HL-60 (cell line): ENCODE measurements at regions not wholly inside any gene's neighbourhood (a gene's known extent, or its start where the extent isn't known, plus 50 kb on each side); places are given as distances from the start of the nearest gene placed in this dataset.
A peak's percentile ranks its signal among the peaks of the same experiment; 100 is the strongest.

Experiments
- DNase-seq, 2 experiments: peaks; one replicate each; pipeline ENCODE4 v3.0.0-alpha.2; 2010 to 2020; ENCODE audit warnings: low read depth in 1 of 2, low spot score in 1 of 2
- H3K27ac ChIP-seq: fragments of 250-450 bp; sonication (Bioruptor Pico); replicated peaks from 2 replicates; pipeline ENCODE4 v1.5.1; 2020; ENCODE audit warnings: mild to moderate bottlenecking, moderate library complexity
- H3K27me3 ChIP-seq: fragments of 250-450 bp; sonication (Bioruptor Pico); 2 replicates; pipeline ENCODE4 v1.5.1; 2021; ENCODE audit warnings: mild to moderate bottlenecking, moderate library complexity; ENCODE audit not compliant: insufficient read depth, poor library complexity, severe bottlenecking
- H3K4me3 ChIP-seq: replicated peaks from 2 replicates; pipeline ENCODE4 v1.5.1; 2011; ENCODE audit warnings: mild to moderate bottlenecking, control low read depth, low read length; ENCODE audit not compliant: insufficient read depth
- CTCF ChIP-seq: IDR thresholded peaks from one replicate; pipeline ENCODE4 v1.5.1; 2011; ENCODE audit warnings: low read length, control low read depth, inconsistent platforms; ENCODE audit not compliant: insufficient read depth
- GABPA ChIP-seq: IDR thresholded peaks from 2 replicates; pipeline ENCODE4 v1.6.1; 2012; ENCODE audit warnings: low read depth
- POLR2AphosphoS5 ChIP-seq: IDR thresholded peaks from 2 replicates; pipeline ENCODE4 v1.6.1; 2012; ENCODE audit warnings: low read depth
- REST ChIP-seq: IDR thresholded peaks from 2 replicates; pipeline ENCODE4 v1.6.1; 2012; ENCODE audit warnings: low read depth; ENCODE audit not compliant: insufficient replicate concordance
- SPI1 ChIP-seq: IDR thresholded peaks from 2 replicates; pipeline ENCODE4 v1.6.1; 2012; ENCODE audit warnings: low read depth, mild to moderate bottlenecking, borderline replicate concordance

GRCh38 chr5:173781432-173781815 is 106.7 kb upstream of the CPEB4 start:
- Histone ChIP-seq H3K4me3 (no peak overlapping the region), H3K27me3 (no peaks in the 10 kb centered on the region), H3K27ac (peak overlapping the region; percentile 60)
- no peak for DNase-seq
- TF ChIP-seq REST: no peak
- no peak for TF ChIP-seq CTCF
- TF ChIP-seq GABPA: no peak
- TF ChIP-seq POLR2AphosphoS5: no peak
- no peak for TF ChIP-seq SPI1

- no peak overlapping the region for H3K4me3 ChIP-seq
- H3K27me3 ChIP-seq: no peaks in the 10 kb centered on the region
- H3K27ac ChIP-seq: peak overlapping the region; percentile 60
- peak; percentile 60 to 80 for DNase-seq
- TF ChIP-seq CTCF: no peak
- TF ChIP-seq POLR2AphosphoS5: 0 out of 2 replicates have a peak, but pooled peaks have one; percentile 20
Measured at GRCh38 chr5:173781816-173782670, 106.1 kb upstream of the CPEB4 start.

- Histone ChIP-seq H3K27ac (peak overlapping the region; percentile 60), H3K4me3 (no peak overlapping the region), H3K27me3 (no peaks in the 10 kb centered on the region)
- TF ChIP-seq POLR2AphosphoS5 (no peak), GABPA (no peak), SPI1 (no peak), REST (no peak), CTCF (no peak)
- DNase-seq: no peak
Measured at GRCh38 chr5:173782671-173783101, 105.5 kb upstream of the CPEB4 start.
